K562 (cell line): ENCODE measurements at regions not wholly inside any gene's neighbourhood (a gene's known extent, or its start where the extent isn't known, plus 50 kb on each side); places are given as distances from the start of the nearest gene placed in this dataset.

Source experiments
- ATAC-seq: fragments of 200-7000 bp; cut with Tn5 transposase; 3 replicates; pipeline ENCODE4 v1.9.1; 2020; ENCODE audit warnings: moderate library complexity
- BruUV-seq: library from RNA; stranded (reverse); fragments of 400-500 nt; replicated peaks from 2 replicates; lab custom pipeline; 2021; lab: Mats Ljungman, UMichigan
- CTCF ChIA-PET: fragments of 300-600 bp; formaldehyde crosslinking; extraction: SDS; loops from one replicate; lab custom pipeline; 2021; ENCODE audit warnings: low intra/inter-chr PET ratio; lab: Yijun Ruan, JAX
- POLR2A ChIA-PET: fragments of 300-600, 350-650 bp; sonication (Branson Sonifier 250); formaldehyde crosslinking; extraction: SDS; loops from one replicate; lab custom pipeline; 2021; ENCODE audit warnings: antibody characterized with exemption, inconsistent platforms; lab: Yijun Ruan, JAX
- DNase-seq, 4 experiments: peaks; one replicate each; pipeline versions ENCODE4 v3.0.0 to v3.0.0-alpha.2; 2011 to 2018; ENCODE audit warnings: low spot score in 3 of 4, mixed read lengths in 3 of 4; ENCODE audit errors: extremely low read depth in 1 of 4
- FAIRE-seq: peaks from 2 replicates; lab custom pipeline; 2011; peaks lifted over from hg19 to GRCh38; lab: Jason Lieb, UNC
- H2AFZ ChIP-seq: 2 replicates; pipeline ENCODE4 v1.6.0; 2011; ENCODE audit warnings: low read depth, low read length, control low read depth, inconsistent platforms
- H3K27ac ChIP-seq: fragments of 200-600 bp; 3 replicates; pipeline ENCODE4 v1.8.0; 2011; ENCODE audit warnings: low read depth, mild to moderate bottlenecking, control low read depth, inconsistent platforms, low read length, moderate library complexity, mixed read lengths; ENCODE audit errors: extremely low read depth
- H3K27me3 ChIP-seq, 2 experiments: fragments of 300-600 bp in 1 of 2; 2 replicates in 1 of 2; 3 replicates in 1 of 2; pipeline versions ENCODE4 v1.6.0 to v1.8.0; 2011; ENCODE audit warnings: inconsistent platforms in 2 of 2, low read length in 2 of 2, mild to moderate bottlenecking in 1 of 2, mixed read lengths in 1 of 2, moderate library complexity in 1 of 2; ENCODE audit not compliant: control insufficient read depth in 2 of 2, insufficient read depth in 2 of 2
- H3K36me3 ChIP-seq: fragments of 300-600 bp; 3 replicates; pipeline ENCODE4 v1.8.0; 2011; ENCODE audit warnings: mild to moderate bottlenecking, low read length, inconsistent platforms; ENCODE audit not compliant: control insufficient read depth, insufficient read depth
- H3K4me1 ChIP-seq, 2 experiments: fragments of 200-600 bp in 1 of 2; replicated peaks in 1 of 2; 2 replicates in 1 of 2; 3 replicates in 1 of 2; pipeline versions ENCODE4 v1.5.1 to v1.8.0; 2011; ENCODE audit warnings: inconsistent platforms in 2 of 2, low read length in 2 of 2, mild to moderate bottlenecking in 1 of 2, mixed read lengths in 1 of 2, moderate library complexity in 1 of 2; ENCODE audit not compliant: control insufficient read depth in 2 of 2, insufficient read depth in 2 of 2
- H3K4me2 ChIP-seq: 2 replicates; pipeline ENCODE4 v1.6.1; 2011; ENCODE audit warnings: low read length, control low read depth, inconsistent platforms, mixed read lengths; ENCODE audit not compliant: insufficient read depth
- H3K4me3 ChIP-seq: fragments of 200-600 bp; sonication (generic), shearing (Covaris generic); 2 replicates; pipeline ENCODE4 v1.5.1; 2016; ENCODE audit warnings: control low read depth, inconsistent platforms
- H3K79me2 ChIP-seq: fragments of 200-600 bp; 3 replicates; pipeline ENCODE4 v1.8.0; 2011; ENCODE audit warnings: low read length, inconsistent platforms; ENCODE audit not compliant: control insufficient read depth, insufficient read depth
- H3K9ac ChIP-seq, 2 experiments: 2 replicates each; pipeline versions ENCODE4 v1.6.0 to v1.6.1; 2011; ENCODE audit warnings: low read depth in 2 of 2, low read length in 2 of 2, control low read depth in 1 of 2, inconsistent platforms in 1 of 2, mild to moderate bottlenecking in 1 of 2, mixed read lengths in 1 of 2; ENCODE audit not compliant: insufficient read depth in 1 of 2
- H3K9me1 ChIP-seq: one replicate; pipeline ENCODE4 v1.6.0; 2011; ENCODE audit warnings: inconsistent platforms, mild to moderate bottlenecking, low read length, moderate library complexity; ENCODE audit not compliant: control insufficient read depth, insufficient read depth
- H3K9me3 ChIP-seq: replicated peaks from 2 replicates; pipeline ENCODE4 v1.5.1; 2011; ENCODE audit warnings: low read depth, low read length, inconsistent platforms; ENCODE audit not compliant: control insufficient read depth, insufficient read depth
- H4K20me1 ChIP-seq: replicated peaks from 2 replicates; pipeline ENCODE4 v1.6.1; 2011; ENCODE audit warnings: low read length, inconsistent platforms, mixed read lengths; ENCODE audit not compliant: control insufficient read depth, insufficient read depth
- CCNT2 ChIP-seq: IDR thresholded peaks from 2 replicates; pipeline ENCODE4 v1.6.1; 2011; ENCODE audit warnings: borderline replicate concordance, low read depth, mild to moderate bottlenecking, moderate library complexity, mixed read lengths, low read length; ENCODE audit not compliant: insufficient read length; ENCODE audit errors: extremely low read depth
- JUN ChIP-seq, 2 experiments: sonication (generic) in 1 of 2; formaldehyde crosslinking in 1 of 2; IDR thresholded peaks; 2 replicates each; pipeline versions ENCODE4 v1.6.1 to v1.8.0; 2012 to 2022; ENCODE audit warnings: borderline replicate concordance in 2 of 2, mild to moderate bottlenecking in 2 of 2, improper control_type of control experiment in 1 of 2, low read depth in 1 of 2, low read length in 1 of 2, missing genetic modification reagents in 1 of 2
- KLF1 ChIP-seq: fragments of 450-650 bp; IDR thresholded peaks from 2 replicates; pipeline ENCODE4 v1.6.1; 2016; ENCODE audit warnings: missing genetic modification characterization, missing compliant biosample characterization
- U2AF1 ChIP-seq: fragments of 200-400 bp; formaldehyde crosslinking; optimal IDR thresholded peaks from 2 replicates; pipeline ENCODE3; 2017; ENCODE audit warnings: mild to moderate bottlenecking, low read depth, low read length, moderate library complexity
- ZNF431 ChIP-seq: sonication (generic); formaldehyde crosslinking; IDR thresholded peaks from 2 replicates; pipeline ENCODE4 v1.8.0; 2022; ENCODE audit warnings: mild to moderate bottlenecking, missing genetic modification reagents
- WGBS: fragments of 100-300 bp; shearing (Covaris generic); methylation state at CpG from one replicate; pipeline ENCODE4 v1.1.6; 2016; ENCODE audit warnings: low coverage, mixed read lengths; ENCODE audit not compliant: insufficient coverage; ENCODE audit errors: missing lambda C conversion rate; 5-methylcytosine and 5-hydroxymethylcytosine counted together
- in situ Hi-C: fragments of 300-500 bp; cut with MboI; formaldehyde crosslinking; loops from 4 replicates; pipeline ENCODE4 v1.15.0; 2018; ENCODE audit warnings: inconsistent platforms, mixed read lengths
- intact Hi-C: fragments of 100-400 bp; cut with micrococcal nuclease; formaldehyde crosslinking; loops from 2 replicates; pipeline ENCODE4 v1.14.2; 2022

DNA sequence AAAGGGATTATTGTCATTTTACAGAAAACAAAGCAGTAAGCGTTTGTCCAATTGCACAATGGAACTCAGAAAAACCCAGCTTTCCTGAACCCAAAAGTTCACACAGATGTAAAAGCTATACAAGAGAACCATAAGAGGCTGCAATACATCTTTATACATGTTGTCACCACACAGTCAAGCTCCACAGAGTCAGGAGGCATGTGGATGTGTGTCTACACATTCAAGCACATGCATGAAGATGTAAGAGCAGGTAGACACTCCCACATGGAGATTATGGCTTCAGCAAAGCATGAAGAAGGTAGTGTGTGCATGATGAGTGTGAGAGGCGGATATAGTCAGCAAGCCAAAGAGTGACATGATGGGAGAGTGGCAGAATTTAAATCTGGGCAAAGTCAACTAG lies 124.7 kb upstream of the THBS1 start:
- intact Hi-C loops: loop anchor here (10.0 kb wide), 2 partner anchors 59 to 109 kb away; no protein-coding TSS in a partner anchor
- peaks cover 0 to 15% of the 10 kb centered on the region in 2 experiments; a peak in 3 of 5 replicates for H3K4me1 ChIP-seq
- H3K27ac ChIP-seq: no peak overlapping the region
- TF ChIP-seq ZNF431 (CRISPR knock-in tag) (no peak), CCNT2 (no peak), KLF1 (no peak), JUN (IDR thresholded peaks at IDR 0.05; ENCODE audit: borderline replicate concordance, low read depth, low read length) (no peak), JUN (CRISPR knock-in tag; IDR thresholded peaks at IDR 0.05; ENCODE audit: borderline replicate concordance) (no peak), U2AF1 (no peak)
- POLR2A ChIA-PET: interaction anchor here (0.5 to 2.2 kb wide), 2 partner anchors 10 to 750 kb away, joined by 3 to 4 read pairs; no protein-coding TSS in a partner anchor
- in situ Hi-C loops: no loop called here
- 58% methylated on average over 2 of the region's 2 CpGs for WGBS
- H3K4me2 ChIP-seq: no peak overlapping the region
- no peaks in the 10 kb centered on the region for H3K79me2 ChIP-seq
- H3K4me3 ChIP-seq: no peak overlapping the region
- peak overlapping the region; percentile 54 for H2AFZ ChIP-seq
- FAIRE-seq: no peak
- no peaks in the 10 kb centered on the region; a peak in 1 of 5 replicates for H3K27me3 ChIP-seq
- CTCF ChIA-PET: no interaction called here
- DNase-seq: no peak
- H3K36me3 ChIP-seq: no peaks in the 10 kb centered on the region
- no peaks in the 10 kb centered on the region for H3K9me1 ChIP-seq
- no TSS peak for BruUV-seq
- no peaks in the 10 kb centered on the region for H4K20me1 ChIP-seq
- H3K9ac ChIP-seq: no peak overlapping the region
- ATAC-seq: no peak
- no peaks in the 10 kb centered on the region for H3K9me3 ChIP-seq
